Smooth muscle cell (in vitro differentiated cells): ENCODE measurements at regions not wholly inside any gene's neighbourhood (a gene's known extent, or its start where the extent isn't known, plus 50 kb on each side); places are given as distances from the start of the nearest gene placed in this dataset.

Source experiments
- DNase-seq: peaks from one replicate; lab custom pipeline; 2025; ENCODE audit not compliant: unreplicated experiment; lab: John Stamatoyannopoulos, UW
- H2AFZ ChIP-seq: fragments of 200-600 bp; sonication (generic); 2 replicates; pipeline ENCODE4 v1.6.0; 2016; ENCODE audit warnings: antibody characterized with exemption, low read depth, mild to moderate bottlenecking
- H3F3A ChIP-seq: fragments of 200-600 bp; sonication (generic); 2 replicates; pipeline ENCODE4 v1.6.0; 2017; ENCODE audit warnings: antibody characterized with exemption, low read depth
- H3K27ac ChIP-seq: fragments of 200-600 bp; sonication (generic); 2 replicates; pipeline ENCODE4 v1.5.1; 2016; ENCODE audit warnings: low read depth, mild to moderate bottlenecking
- H3K27me3 ChIP-seq: fragments of 200-600 bp; sonication (generic); 2 replicates; pipeline ENCODE4 v1.6.1; 2016; ENCODE audit warnings: low read depth, mild to moderate bottlenecking
- H3K36me3 ChIP-seq: fragments of 200-600 bp; sonication (generic); 2 replicates; pipeline ENCODE4 v1.5.1; 2016; ENCODE audit warnings: low read depth
- H3K4me1 ChIP-seq: fragments of 200-600 bp; sonication (generic); 2 replicates; pipeline ENCODE4 v1.5.1; 2016; ENCODE audit warnings: low read depth
- H3K4me2 ChIP-seq: fragments of 200-600 bp; sonication (generic); 2 replicates; pipeline ENCODE4 v1.6.0; 2016; ENCODE audit warnings: mild to moderate bottlenecking
- H3K4me3 ChIP-seq: fragments of 200-600 bp; sonication (generic); 2 replicates; pipeline ENCODE4 v1.5.1; 2016; ENCODE audit warnings: mild to moderate bottlenecking
- H3K79me2 ChIP-seq: fragments of 200-600 bp; sonication (generic); 2 replicates; pipeline ENCODE4 v1.6.0; 2016; ENCODE audit warnings: low read depth, mild to moderate bottlenecking
- H3K9ac ChIP-seq: fragments of 200-600 bp; sonication (generic); 2 replicates; pipeline ENCODE4 v1.6.0; 2016; ENCODE audit warnings: low read depth
- H3K9me3 ChIP-seq: fragments of 200-600 bp; sonication (generic); replicated peaks from 2 replicates; pipeline ENCODE4 v1.5.1; 2016; ENCODE audit warnings: low read depth
- H4K20me1 ChIP-seq: fragments of 200-600 bp; sonication (generic); 2 replicates; pipeline ENCODE4 v1.6.0; 2016; ENCODE audit warnings: low read depth
- WGBS: methylation state at CpG from one replicate; pipeline ENCODE4 v1.1.7; 2016; ENCODE audit warnings: low lambda C conversion rate; 5-methylcytosine and 5-hydroxymethylcytosine counted together
- TF ChIP-seq, protein P1 (sequence below): fragments of 200-600 bp; sonication (generic); IDR thresholded peaks from 2 replicates; pipeline ENCODE4 v1.5.1; 2017; ENCODE audit warnings: borderline replicate concordance, mild to moderate bottlenecking, antibody characterized with exemption; ENCODE audit not compliant: insufficient read depth, poor library complexity, severe bottlenecking

DNA sequence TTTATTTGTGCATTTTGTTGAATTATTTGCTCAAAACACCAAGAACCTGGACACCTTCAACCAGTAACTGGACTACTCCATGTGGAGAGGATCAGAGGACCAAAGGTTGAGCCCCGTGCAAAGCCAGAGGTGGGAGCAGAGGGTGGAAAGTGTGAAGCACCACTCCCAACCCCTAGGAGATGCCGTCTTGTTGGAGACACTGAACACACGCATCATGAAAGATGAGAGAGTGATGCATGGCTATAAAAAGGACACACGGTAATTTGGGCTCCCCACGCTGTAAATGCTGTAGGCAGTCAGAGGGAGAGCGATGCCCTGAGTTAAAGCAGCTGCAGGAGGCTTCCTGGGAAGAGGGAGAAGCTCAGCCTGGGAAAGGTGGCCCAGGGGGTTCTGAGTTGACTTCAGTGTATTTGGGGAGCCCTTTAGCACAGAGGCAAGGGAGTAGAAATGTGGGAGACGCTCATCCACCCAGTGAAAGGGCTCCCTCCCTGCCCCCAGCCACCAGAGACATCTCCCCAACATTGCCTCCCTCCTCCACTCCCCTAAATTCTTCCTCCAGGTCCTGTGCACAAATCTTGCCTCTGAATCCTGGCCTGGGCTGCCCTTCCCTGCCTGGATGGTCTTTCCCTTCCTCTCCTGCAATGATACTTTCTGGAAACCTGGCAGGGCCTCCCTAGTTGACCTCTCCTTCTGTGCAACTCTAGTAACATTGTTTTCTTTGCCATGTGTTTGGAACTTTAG is 55.8 kb upstream of the IYD start:
- no peak overlapping the region for H3K4me2 ChIP-seq

GRCh38 chr6:150313781-150314180 is 55.0 kb upstream of the IYD start:
- Histone ChIP-seq H3K9me3 (no peaks in the 10 kb centered on the region), H3K36me3 (no peaks in the 10 kb centered on the region)
- WGBS = 64% methylated on average over 2 of the region's 2 CpGs

More for the DNA sequence above, 55.8 kb upstream of the IYD start:
- Histone ChIP-seq H2AFZ (no peak overlapping the region), H3K79me2 (no peaks in the 10 kb centered on the region), H3K36me3 (no peaks in the 10 kb centered on the region), H3K9ac (no peak overlapping the region), H3K4me3 (no peak overlapping the region), H3K27me3 (no peaks in the 10 kb centered on the region), H3F3A (no peaks in the 10 kb centered on the region), H3K27ac (no peak overlapping the region), H4K20me1 (no peaks in the 10 kb centered on the region), H3K4me1 (no peaks in the 10 kb centered on the region), H3K9me3 (no peaks in the 10 kb centered on the region)
- DNase-seq = no peak
- TF ChIP-seq, protein P1, sequence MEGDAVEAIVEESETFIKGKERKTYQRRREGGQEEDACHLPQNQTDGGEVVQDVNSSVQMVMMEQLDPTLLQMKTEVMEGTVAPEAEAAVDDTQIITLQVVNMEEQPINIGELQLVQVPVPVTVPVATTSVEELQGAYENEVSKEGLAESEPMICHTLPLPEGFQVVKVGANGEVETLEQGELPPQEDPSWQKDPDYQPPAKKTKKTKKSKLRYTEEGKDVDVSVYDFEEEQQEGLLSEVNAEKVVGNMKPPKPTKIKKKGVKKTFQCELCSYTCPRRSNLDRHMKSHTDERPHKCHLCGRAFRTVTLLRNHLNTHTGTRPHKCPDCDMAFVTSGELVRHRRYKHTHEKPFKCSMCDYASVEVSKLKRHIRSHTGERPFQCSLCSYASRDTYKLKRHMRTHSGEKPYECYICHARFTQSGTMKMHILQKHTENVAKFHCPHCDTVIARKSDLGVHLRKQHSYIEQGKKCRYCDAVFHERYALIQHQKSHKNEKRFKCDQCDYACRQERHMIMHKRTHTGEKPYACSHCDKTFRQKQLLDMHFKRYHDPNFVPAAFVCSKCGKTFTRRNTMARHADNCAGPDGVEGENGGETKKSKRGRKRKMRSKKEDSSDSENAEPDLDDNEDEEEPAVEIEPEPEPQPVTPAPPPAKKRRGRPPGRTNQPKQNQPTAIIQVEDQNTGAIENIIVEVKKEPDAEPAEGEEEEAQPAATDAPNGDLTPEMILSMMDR = no peak
- 78% methylated on average over 7 of the region's 7 CpGs for WGBS

GRCh38 chr6:150314230-150315188 is 54.3 kb upstream of the IYD start:
- no peak overlapping the region for H3K27ac ChIP-seq
- no peak overlapping the region for H3K9ac ChIP-seq
- no peaks in the 10 kb centered on the region for H3F3A ChIP-seq
- 88% methylated on average over 4 of the region's 5 CpGs for WGBS
- TF ChIP-seq, protein P1 = no peak
- H4K20me1 ChIP-seq = no peaks in the 10 kb centered on the region
- no peaks in the 10 kb centered on the region for H3K9me3 ChIP-seq
- H3K4me1 ChIP-seq = no peaks in the 10 kb centered on the region
- no peak overlapping the region for H3K4me3 ChIP-seq
- no peaks in the 10 kb centered on the region for H3K27me3 ChIP-seq
- no peak overlapping the region for H3K4me2 ChIP-seq
- no peak overlapping the region for H2AFZ ChIP-seq
- no peaks in the 10 kb centered on the region for H3K36me3 ChIP-seq
- no peaks in the 10 kb centered on the region for H3K79me2 ChIP-seq
- no peak for DNase-seq

More at GRCh38 chr6:150313781-150314180, 55.0 kb upstream of the IYD start:
- H4K20me1 ChIP-seq = no peaks in the 10 kb centered on the region
- H3K4me3 ChIP-seq = no peak overlapping the region
- H3K4me2 ChIP-seq = no peak overlapping the region
- no peak overlapping the region for H2AFZ ChIP-seq
- no peaks in the 10 kb centered on the region for H3K27me3 ChIP-seq
- H3K4me1 ChIP-seq = no peaks in the 10 kb centered on the region
- no peak overlapping the region for H3K27ac ChIP-seq
- no peak overlapping the region for H3K9ac ChIP-seq
- no peaks in the 10 kb centered on the region for H3K79me2 ChIP-seq
- no peaks in the 10 kb centered on the region for H3F3A ChIP-seq
- TF ChIP-seq, protein P1 = no peak
- DNase-seq = no peak
